Activated CD4-positive, CD25-positive, alpha-beta regulatory T cell treated with anti-CD3 and anti-CD28 coated beads, Interleukin-2, amount 50 U/mL, for 24 hours (primary cell): ENCODE measurements at regions not wholly inside any gene's neighbourhood (a gene's known extent, or its start where the extent isn't known, plus 50 kb on each side); places are given as distances from the start of the nearest gene placed in this dataset.

Source experiments
- ATAC-seq, 2 donors: fragments of 150-1000 bp; cut with Tn5 transposase; one replicate each; pipeline ENCODE4 v1.10.0; 2021; ENCODE audit warnings: mild to moderate bottlenecking in 1 of 2, moderate library complexity in 1 of 2

- ATAC-seq, result no peak
These were observed 185.6 kb upstream of the SFRP2 start for GRCh38 chr4:153974452-153974851.

GRCh38 chr4:153973942-153974341 is 185.1 kb upstream of the SFRP2 start:
- no peak for ATAC-seq

GRCh38 chr4:153971899-153972298 is 183.0 kb upstream of the SFRP2 start:
- no peak for ATAC-seq

- ATAC-seq, result no peak
These were observed 181.3 kb upstream of the SFRP2 start for GRCh38 chr4:153970169-153970568.

GRCh38 chr4:153969542-153969941 is 180.7 kb upstream of the SFRP2 start:
- ATAC-seq, result no peak

GRCh38 chr4:153966641-153967040 is 177.8 kb upstream of the SFRP2 start:
- ATAC-seq, result no peak

- ATAC-seq, result no peak
These were observed 174.3 kb upstream of the SFRP2 start for GRCh38 chr4:153963216-153963615.

- ATAC-seq, result peak in 1 of 2 donors; percentile 32
These were observed 173.6 kb upstream of the SFRP2 start for GRCh38 chr4:153962311-153963039.

- no peak for ATAC-seq
These were observed 166.4 kb upstream of the SFRP2 start for GRCh38 chr4:153955327-153955726.

- no peak for ATAC-seq
These were observed 165.8 kb upstream of the SFRP2 start for GRCh38 chr4:153954654-153955053.

- ATAC-seq, result peak; percentile 60 to 71
These were observed 161.5 kb upstream of the SFRP2 start for GRCh38 chr4:153950100-153950979.

- no peak for ATAC-seq
These were observed 159.2 kb upstream of the SFRP2 start for GRCh38 chr4:153948041-153948440.

- no peak for ATAC-seq
These were observed 158.2 kb upstream of the SFRP2 start for GRCh38 chr4:153947124-153947523.

- no peak for ATAC-seq
These were observed 156.8 kb upstream of the SFRP2 start for GRCh38 chr4:153945704-153946103.

- ATAC-seq, result peak in 1 of 2 donors; percentile 53
These were observed 155.0 kb upstream of the SFRP2 start for GRCh38 chr4:153943738-153944415.

GRCh38 chr4:153940916-153941315 is 152.0 kb upstream of the SFRP2 start:
- no peak for ATAC-seq

- no peak for ATAC-seq
These were observed 150.7 kb upstream of the SFRP2 start for GRCh38 chr4:153939570-153939969.

- ATAC-seq, result no peak
These were observed 150.1 kb upstream of the SFRP2 start for GRCh38 chr4:153938994-153939393.

GRCh38 chr4:153937289-153937688 is 148.4 kb upstream of the SFRP2 start:
- ATAC-seq, result no peak

GRCh38 chr4:153936121-153936520 is 147.2 kb upstream of the SFRP2 start:
- ATAC-seq, result no peak

GRCh38 chr4:153934688-153935017 is 145.8 kb upstream of the SFRP2 start:
- no peak for ATAC-seq

GRCh38 chr4:153933915-153934687 is 145.2 kb upstream of the SFRP2 start:
- no peak for ATAC-seq

- ATAC-seq, result no peak
These were observed 142.9 kb upstream of the SFRP2 start for GRCh38 chr4:153931804-153932203.
